Natural killer cell (primary cell): ENCODE measurements at regions not wholly inside any gene's neighbourhood (a gene's known extent, or its start where the extent isn't known, plus 50 kb on each side); places are given as distances from the start of the nearest gene placed in this dataset.

Experiments
- ATAC-seq, 3 donors: fragments of 150-1000 bp in 2 of 3; fragments of 200-7000 bp in 1 of 3; cut with Tn5 transposase; 1 replicate in 1 of 3; 2 replicates in 2 of 3; pipeline ENCODE4 v1.10.0; 2021; ENCODE audit warnings: mild to moderate bottlenecking in 2 of 3, moderate library complexity in 2 of 3
- DNase-seq, 2 donors: peaks; one replicate each; pipeline versions ENCODE4 v3.0.0 to v3.0.0-alpha.2; 2013 to 2021; ENCODE audit warnings: mixed read lengths in 1 of 2
- H3K27ac ChIP-seq: one replicate; pipeline ENCODE4 v1.5.1; 2013; ENCODE audit warnings: mild to moderate bottlenecking, low read length
- H3K27me3 ChIP-seq: one replicate; pipeline ENCODE4 v1.6.1; 2013; ENCODE audit warnings: low read length; ENCODE audit not compliant: control insufficient read depth, insufficient read depth
- H3K36me3 ChIP-seq: one replicate; pipeline ENCODE4 v1.6.1; 2013; ENCODE audit warnings: low read length; ENCODE audit not compliant: control insufficient read depth, insufficient read depth
- H3K4me1 ChIP-seq: one replicate; pipeline ENCODE4 v1.6.1; 2013; ENCODE audit warnings: low read length; ENCODE audit not compliant: control insufficient read depth, insufficient read depth
- H3K4me3 ChIP-seq: one replicate; pipeline ENCODE4 v1.5.1; 2013; ENCODE audit warnings: low read length
- H3K9me3 ChIP-seq: one replicate; pipeline ENCODE4 v1.6.1; 2013; ENCODE audit warnings: low read length; ENCODE audit not compliant: control insufficient read depth, insufficient read depth
- H3K27ac Mint-ChIP-seq, 2 donors: one replicate each; pipeline ENCODE4 v1.8.0; 2022; ENCODE audit warnings: mild to moderate bottlenecking in 2 of 2, mixed read lengths in 2 of 2, moderate library complexity in 1 of 2
- H3K27me3 Mint-ChIP-seq, 2 donors: one replicate each; pipeline ENCODE4 v1.8.0; 2022; ENCODE audit warnings: low read depth in 2 of 2, mixed read lengths in 2 of 2
- H3K36me3 Mint-ChIP-seq: one replicate; pipeline ENCODE4 v1.8.0; 2022; ENCODE audit warnings: mixed read lengths
- H3K4me1 Mint-ChIP-seq, 2 donors: one replicate each; pipeline ENCODE4 v1.8.0; 2022; ENCODE audit warnings: mixed read lengths in 2 of 2
- H3K4me3 Mint-ChIP-seq: one replicate; pipeline ENCODE4 v1.8.0; 2022; ENCODE audit warnings: mild to moderate bottlenecking, moderate library complexity, mixed read lengths
- H3K9me3 Mint-ChIP-seq, 2 donors: one replicate each; pipeline ENCODE4 v1.8.0; 2022; ENCODE audit warnings: mixed read lengths in 2 of 2
- WGBS: methylation state at CpG from one replicate; pipeline ENCODE4 v1.1.7; 2013; ENCODE audit warnings: missing lambda C conversion rate; ENCODE audit not compliant: insufficient coverage; 5-methylcytosine and 5-hydroxymethylcytosine counted together
- intact Hi-C: fragments of 100-400 bp; cut with micrococcal nuclease; formaldehyde crosslinking; loops from one replicate; pipeline ENCODE4 v1.14.2; 2022
- TF ChIP-seq, protein P1 (sequence below): fragments of 200-600 bp; IDR thresholded peaks from one replicate; pipeline ENCODE4 v1.8.0; 2022; ENCODE audit warnings: antibody characterized with exemption

- WGBS, result no CpG with 5 or more reads among the region's 1 CpG
- TF ChIP-seq, protein P1, sequence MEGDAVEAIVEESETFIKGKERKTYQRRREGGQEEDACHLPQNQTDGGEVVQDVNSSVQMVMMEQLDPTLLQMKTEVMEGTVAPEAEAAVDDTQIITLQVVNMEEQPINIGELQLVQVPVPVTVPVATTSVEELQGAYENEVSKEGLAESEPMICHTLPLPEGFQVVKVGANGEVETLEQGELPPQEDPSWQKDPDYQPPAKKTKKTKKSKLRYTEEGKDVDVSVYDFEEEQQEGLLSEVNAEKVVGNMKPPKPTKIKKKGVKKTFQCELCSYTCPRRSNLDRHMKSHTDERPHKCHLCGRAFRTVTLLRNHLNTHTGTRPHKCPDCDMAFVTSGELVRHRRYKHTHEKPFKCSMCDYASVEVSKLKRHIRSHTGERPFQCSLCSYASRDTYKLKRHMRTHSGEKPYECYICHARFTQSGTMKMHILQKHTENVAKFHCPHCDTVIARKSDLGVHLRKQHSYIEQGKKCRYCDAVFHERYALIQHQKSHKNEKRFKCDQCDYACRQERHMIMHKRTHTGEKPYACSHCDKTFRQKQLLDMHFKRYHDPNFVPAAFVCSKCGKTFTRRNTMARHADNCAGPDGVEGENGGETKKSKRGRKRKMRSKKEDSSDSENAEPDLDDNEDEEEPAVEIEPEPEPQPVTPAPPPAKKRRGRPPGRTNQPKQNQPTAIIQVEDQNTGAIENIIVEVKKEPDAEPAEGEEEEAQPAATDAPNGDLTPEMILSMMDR, result no peak
- Mint-ChIP-seq H3K27ac (no peak overlapping the region), H3K9me3 (no peaks in the 10 kb centered on the region), H3K4me1 (peaks cover 0 to 3% of the 10 kb centered on the region in 2 donors), H3K27me3 (peaks cover 0 to 31% of the 10 kb centered on the region in 2 donors), H3K4me3 (no peak overlapping the region), H3K36me3 (peaks cover 6% of the 10 kb centered on the region)
- no peaks in the 10 kb centered on the region for H3K27me3 ChIP-seq
- no peaks in the 10 kb centered on the region for H3K36me3 ChIP-seq
- no peak overlapping the region for H3K4me3 ChIP-seq
- ATAC-seq (no peak), DNase-seq (no peak)
- no peak overlapping the region for H3K27ac ChIP-seq
- no peaks in the 10 kb centered on the region for H3K9me3 ChIP-seq
- no peaks in the 10 kb centered on the region for H3K4me1 ChIP-seq
- intact Hi-C loops, result no loop called here
Observed at GRCh38 chrX:13464599-13465275, 104.7 kb upstream of the EGFL6 start.

- DNase-seq, result no peak
- Histone ChIP-seq H3K4me3 (no peak overlapping the region), H3K36me3 (no peaks in the 10 kb centered on the region), H3K27me3 (no peaks in the 10 kb centered on the region), H3K9me3 (no peaks in the 10 kb centered on the region), H3K4me1 (no peaks in the 10 kb centered on the region), H3K27ac (no peak overlapping the region)
- 75% methylated on average over 1 of the region's 3 CpGs for WGBS
- Mint-ChIP-seq H3K27ac (no peak overlapping the region), H3K36me3 (peaks cover 6% of the 10 kb centered on the region), H3K4me1 (peaks cover 0 to 3% of the 10 kb centered on the region in 2 donors), H3K4me3 (no peak overlapping the region), H3K27me3 (peaks cover 0 to 31% of the 10 kb centered on the region in 2 donors), H3K9me3 (no peaks in the 10 kb centered on the region)
- TF ChIP-seq, protein P1, result no peak
- intact Hi-C loops, result no loop called here
- no peak for ATAC-seq
Observed at GRCh38 chrX:13463608-13464007, 105.8 kb upstream of the EGFL6 start.

- no peak overlapping the region for H3K4me3 ChIP-seq
- H3K36me3 Mint-ChIP-seq, result no peaks in the 10 kb centered on the region
- no peak overlapping the region for H3K4me3 Mint-ChIP-seq
- H3K36me3 ChIP-seq, result no peaks in the 10 kb centered on the region
- WGBS, result 96% methylated on average over 5 of the region's 7 CpGs
- intact Hi-C loops, result no loop called here
- DNase-seq (no peak), ATAC-seq (no peak)
- no peaks in the 10 kb centered on the region for H3K4me1 ChIP-seq
- H3K27ac ChIP-seq, result no peak overlapping the region
- no peaks in the 10 kb centered on the region for H3K9me3 ChIP-seq
- H3K4me1 Mint-ChIP-seq, result peaks cover 0 to 4% of the 10 kb centered on the region in 2 donors
- H3K27me3 Mint-ChIP-seq, result peaks cover 0 to 16% of the 10 kb centered on the region in 2 donors
- TF ChIP-seq, protein P1, result no peak
- no peaks in the 10 kb centered on the region for H3K27me3 ChIP-seq
- no peak overlapping the region for H3K27ac Mint-ChIP-seq
- no peaks in the 10 kb centered on the region for H3K9me3 Mint-ChIP-seq
Observed at GRCh38 chrX:13452283-13452682, 117.1 kb upstream of the EGFL6 start.

GRCh38 chrX:13449441-13449840, 120.0 kb upstream of the EGFL6 start:
- no peaks in the 10 kb centered on the region for H3K4me1 ChIP-seq
- Mint-ChIP-seq H3K4me1 (peaks cover 0 to 4% of the 10 kb centered on the region in 2 donors), H3K36me3 (no peaks in the 10 kb centered on the region), H3K27ac (no peak overlapping the region), H3K9me3 (no peaks in the 10 kb centered on the region), H3K4me3 (no peak overlapping the region), H3K27me3 (peaks cover 0 to 14% of the 10 kb centered on the region in 2 donors)
- H3K9me3 ChIP-seq, result no peaks in the 10 kb centered on the region
- TF ChIP-seq, protein P1, result no peak
- H3K4me3 ChIP-seq, result no peak overlapping the region
- H3K27ac ChIP-seq, result no peak overlapping the region
- DNase-seq, result no peak
- intact Hi-C loops, result no loop called here
- H3K27me3 ChIP-seq, result no peaks in the 10 kb centered on the region
- ATAC-seq, result no peak
- no peaks in the 10 kb centered on the region for H3K36me3 ChIP-seq
